Peyer's patch (tissue), 4 donors: ENCODE measurements at regions not wholly inside any gene's neighbourhood (a gene's known extent, or its start where the extent isn't known, plus 50 kb on each side); places are given as distances from the start of the nearest gene placed in this dataset.

ENCODE experiments used
- DNase-seq, 3 donors: peaks; one replicate each; pipeline ENCODE4 v3.0.0-alpha.2; 2017 to 2019
- H3K27ac ChIP-seq, 4 donors: fragments of 200-600 bp; sonication (generic); one replicate each; pipeline ENCODE4 v1.5.1; 2016 to 2019
- H3K27me3 ChIP-seq, 2 donors: fragments of 200-600 bp; sonication (generic); one replicate each; pipeline ENCODE4 v1.5.1; 2019
- H3K36me3 ChIP-seq, 3 donors: fragments of 200-600 bp; sonication (generic); one replicate each; pipeline ENCODE4 v1.5.1; 2016 to 2019
- H3K4me1 ChIP-seq, 4 donors: fragments of 200-600 bp; sonication (generic); one replicate each; pipeline ENCODE4 v1.5.1; 2016 to 2019
- H3K4me3 ChIP-seq, 4 donors: fragments of 200-600 bp; sonication (generic); 1 replicate in 3 of 4; 2 replicates in 1 of 4; pipeline ENCODE4 v1.5.1; 2016 to 2019; ENCODE audit warnings: mild to moderate bottlenecking in 1 of 4
- H3K9me3 ChIP-seq, 4 donors: fragments of 200-600 bp; sonication (generic); one replicate each; pipeline ENCODE4 v1.5.1; 2016 to 2019; ENCODE audit warnings: mild to moderate bottlenecking in 1 of 4
- POLR2A ChIP-seq, 2 donors: fragments of 450-650 bp; IDR thresholded peaks; one replicate each; pipeline ENCODE4 v1.5.1; 2017; ENCODE audit warnings: antibody characterized with exemption in 2 of 2, mild to moderate bottlenecking in 2 of 2, moderate library complexity in 2 of 2
- TF ChIP-seq, protein P1 (sequence below), 6 experiments: fragments of 450-650 bp in 4 of 6; fragments of 200-600 bp in 2 of 6; sonication (generic) in 1 of 6; IDR thresholded peaks; one replicate each; pipeline ENCODE4 v1.5.1; 2017 to 2019; ENCODE audit warnings: antibody characterized with exemption in 6 of 6, mild to moderate bottlenecking in 3 of 6, moderate library complexity in 1 of 6

DNA sequence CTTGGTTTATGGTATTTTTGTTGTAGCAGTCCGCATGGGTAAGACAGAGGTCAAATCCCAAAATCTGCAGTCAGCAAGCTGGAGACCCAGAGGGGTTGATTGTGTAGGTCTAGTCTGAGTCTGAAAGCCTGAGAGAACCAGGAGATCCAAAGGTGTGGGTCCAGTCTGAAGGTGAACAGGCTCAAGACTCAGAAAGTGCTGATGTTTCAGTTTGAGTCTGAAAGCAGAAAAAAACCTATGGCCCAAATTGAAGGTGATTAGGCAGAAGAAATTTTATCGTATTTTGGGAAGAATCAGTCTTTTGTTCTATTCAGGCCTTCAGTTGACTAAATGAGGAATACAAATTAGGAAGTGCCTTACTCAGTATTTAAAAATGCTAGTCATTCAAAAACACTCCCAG, 807.8 kb upstream of the FOXG1 start:
- peaks cover 0 to 6% (median 0%) of the 10 kb centered on the region in 4 donors for H3K9me3 ChIP-seq
- H3K4me3 ChIP-seq = no peak overlapping the region
- no peak overlapping the region for H3K27ac ChIP-seq
- no peaks in the 10 kb centered on the region for H3K4me1 ChIP-seq
- no peaks in the 10 kb centered on the region for H3K27me3 ChIP-seq
- H3K36me3 ChIP-seq = no peaks in the 10 kb centered on the region
- TF ChIP-seq POLR2A (IDR thresholded peaks at IDR 0.05) = no peak
- TF ChIP-seq, protein P1, sequence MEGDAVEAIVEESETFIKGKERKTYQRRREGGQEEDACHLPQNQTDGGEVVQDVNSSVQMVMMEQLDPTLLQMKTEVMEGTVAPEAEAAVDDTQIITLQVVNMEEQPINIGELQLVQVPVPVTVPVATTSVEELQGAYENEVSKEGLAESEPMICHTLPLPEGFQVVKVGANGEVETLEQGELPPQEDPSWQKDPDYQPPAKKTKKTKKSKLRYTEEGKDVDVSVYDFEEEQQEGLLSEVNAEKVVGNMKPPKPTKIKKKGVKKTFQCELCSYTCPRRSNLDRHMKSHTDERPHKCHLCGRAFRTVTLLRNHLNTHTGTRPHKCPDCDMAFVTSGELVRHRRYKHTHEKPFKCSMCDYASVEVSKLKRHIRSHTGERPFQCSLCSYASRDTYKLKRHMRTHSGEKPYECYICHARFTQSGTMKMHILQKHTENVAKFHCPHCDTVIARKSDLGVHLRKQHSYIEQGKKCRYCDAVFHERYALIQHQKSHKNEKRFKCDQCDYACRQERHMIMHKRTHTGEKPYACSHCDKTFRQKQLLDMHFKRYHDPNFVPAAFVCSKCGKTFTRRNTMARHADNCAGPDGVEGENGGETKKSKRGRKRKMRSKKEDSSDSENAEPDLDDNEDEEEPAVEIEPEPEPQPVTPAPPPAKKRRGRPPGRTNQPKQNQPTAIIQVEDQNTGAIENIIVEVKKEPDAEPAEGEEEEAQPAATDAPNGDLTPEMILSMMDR (IDR thresholded peaks at IDR 0.05) = no peak
- no peak for DNase-seq

DNA sequence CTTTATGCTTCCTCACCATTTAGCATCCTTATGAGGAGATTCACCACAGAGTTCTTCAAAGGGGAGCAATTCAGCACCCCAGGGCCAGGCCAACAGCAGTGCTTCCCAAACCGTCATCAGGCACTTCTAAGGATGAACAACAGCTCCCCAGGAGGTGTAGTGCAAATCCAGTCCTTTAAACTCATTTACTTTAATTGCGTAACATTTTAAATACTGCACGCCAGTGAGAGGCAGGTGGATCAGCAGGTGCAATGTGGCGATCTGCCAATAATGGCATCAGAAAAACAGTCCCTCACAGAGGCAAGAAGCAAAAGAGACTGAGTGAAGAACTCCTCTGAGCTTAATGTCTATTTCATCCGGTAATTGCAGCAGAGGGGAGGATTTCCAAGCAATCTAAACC, 770.9 kb upstream of the FOXG1 start:
- Histone ChIP-seq H3K9me3 (no peaks in the 10 kb centered on the region), H3K27me3 (no peaks in the 10 kb centered on the region), H3K4me3 (no peak overlapping the region), H3K4me1 (no peaks in the 10 kb centered on the region), H3K36me3 (no peaks in the 10 kb centered on the region), H3K27ac (no peak overlapping the region)
- TF ChIP-seq, protein P1 (IDR thresholded peaks at IDR 0.05) = no peak
- no peak for TF ChIP-seq POLR2A (IDR thresholded peaks at IDR 0.05)
- DNase-seq = no peak

DNA sequence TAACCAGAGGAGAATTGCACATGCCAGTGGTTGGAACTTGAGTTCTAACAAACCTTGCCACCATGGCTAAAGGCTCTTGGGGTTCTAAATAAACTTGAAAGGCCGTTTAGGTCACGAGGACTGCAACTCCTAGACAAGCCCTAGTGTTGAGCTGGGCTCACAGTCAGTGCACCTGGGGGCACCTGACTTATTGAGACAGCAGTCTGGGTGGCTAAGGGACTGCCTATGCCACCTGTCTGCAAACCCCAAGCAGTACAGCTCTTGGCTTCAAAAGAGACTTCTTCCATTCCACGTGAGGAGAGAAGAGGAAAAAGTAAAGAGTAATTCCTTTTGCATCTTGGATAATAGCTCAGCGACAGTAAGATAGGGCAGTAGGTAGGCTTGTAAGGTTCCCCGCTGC, 765.6 kb upstream of the FOXG1 start:
- H3K27me3 ChIP-seq = no peaks in the 10 kb centered on the region
- no peaks in the 10 kb centered on the region for H3K36me3 ChIP-seq
- H3K9me3 ChIP-seq = no peaks in the 10 kb centered on the region
- no peaks in the 10 kb centered on the region for H3K4me1 ChIP-seq
- H3K27ac ChIP-seq = no peak overlapping the region
- no peak for DNase-seq
- no peak overlapping the region for H3K4me3 ChIP-seq
- TF ChIP-seq, protein P1 (IDR thresholded peaks at IDR 0.05) = no peak
- no peak for TF ChIP-seq POLR2A (IDR thresholded peaks at IDR 0.05)

DNA sequence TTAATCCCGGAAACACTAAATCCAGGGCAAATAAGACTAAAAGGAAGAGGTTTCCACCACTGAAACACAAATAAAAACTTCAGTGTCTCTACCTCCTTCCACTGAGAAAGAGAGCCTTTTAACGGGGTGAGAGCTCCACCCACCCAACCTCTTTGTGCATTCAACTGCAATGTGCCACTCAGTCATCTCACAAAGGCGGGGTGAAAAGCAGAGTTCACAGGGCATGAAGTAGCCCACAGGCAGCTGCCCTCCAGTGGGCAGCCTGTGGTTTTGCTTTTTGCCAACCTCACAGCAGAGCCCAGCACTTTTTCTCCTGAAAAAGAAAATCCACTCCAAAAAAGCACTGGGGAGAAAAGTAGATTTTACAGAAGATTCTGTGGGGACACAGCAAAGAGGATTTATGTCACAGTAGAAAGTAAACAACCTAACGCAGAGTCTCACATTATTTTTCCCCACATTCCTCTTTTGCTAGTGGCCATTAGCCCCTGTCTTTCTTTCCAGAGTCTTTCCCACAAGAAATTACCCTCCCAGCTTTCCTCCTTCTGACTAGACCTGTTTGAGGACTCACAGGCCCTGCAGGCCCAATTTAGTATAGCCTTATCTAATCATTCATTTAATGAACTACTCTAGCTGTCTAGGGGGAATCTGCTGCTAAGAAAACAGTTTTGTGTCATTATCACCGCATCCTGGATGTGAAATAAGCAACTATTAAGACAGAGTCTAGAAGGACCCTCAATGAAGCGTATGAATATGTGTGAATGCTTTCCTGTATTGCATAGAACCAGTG, 753.8 kb upstream of the FOXG1 start:
- TF ChIP-seq, protein P1 (IDR thresholded peaks at IDR 0.05) = no peak
- TF ChIP-seq POLR2A (IDR thresholded peaks at IDR 0.05) = no peak
- H3K36me3 ChIP-seq = no peaks in the 10 kb centered on the region
- no peak for DNase-seq
- no peaks in the 10 kb centered on the region for H3K27me3 ChIP-seq
- H3K4me3 ChIP-seq = no peak overlapping the region
- H3K27ac ChIP-seq = no peak overlapping the region
- no peaks in the 10 kb centered on the region for H3K4me1 ChIP-seq
- H3K9me3 ChIP-seq = no peaks in the 10 kb centered on the region

DNA sequence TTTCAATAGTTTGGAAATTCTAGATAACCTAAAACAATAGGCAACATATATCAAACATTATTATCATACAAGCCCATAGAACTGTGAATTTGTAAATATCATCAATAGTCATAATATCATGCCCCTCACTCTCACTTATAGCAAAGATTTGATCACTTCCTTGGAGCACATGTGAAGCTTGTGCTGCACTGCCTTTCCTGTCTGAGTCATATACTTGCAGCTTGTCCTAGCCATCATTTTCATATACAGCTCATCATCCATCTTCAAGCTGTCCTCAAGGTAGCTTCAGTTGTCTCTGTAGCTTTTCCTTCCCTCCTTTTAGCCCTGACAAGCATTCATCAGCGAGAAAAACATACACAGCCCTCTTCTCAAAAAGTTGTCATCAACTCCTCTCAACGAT, 746.5 kb upstream of the FOXG1 start:
- DNase-seq = no peak
- Histone ChIP-seq H3K4me3 (no peak overlapping the region), H3K36me3 (no peaks in the 10 kb centered on the region), H3K4me1 (no peaks in the 10 kb centered on the region), H3K27me3 (no peaks in the 10 kb centered on the region), H3K9me3 (no peaks in the 10 kb centered on the region), H3K27ac (no peak overlapping the region)
- TF ChIP-seq, protein P1 (IDR thresholded peaks at IDR 0.05) = no peak
- no peak for TF ChIP-seq POLR2A (IDR thresholded peaks at IDR 0.05)
